CD4-positive, alpha-beta T cell treated with Interleukin-6 at 100 ng/mL for 8 hours (primary cell): ENCODE measurements at regions not wholly inside any gene's neighbourhood (a gene's known extent, or its start where the extent isn't known, plus 50 kb on each side); places are given as distances from the start of the nearest gene placed in this dataset.
A peak's percentile ranks its signal among the peaks of the same experiment; 100 is the strongest.

Experiments used
- DNase-seq: peaks from one replicate; pipeline ENCODE4 v3.0.0-alpha.2; 2020; ENCODE audit warnings: mixed read lengths, low spot score

- peak; percentile 82 for DNase-seq
Measured at GRCh38 chr6:26312501-26313397, 52.2 kb upstream of the BTN3A2 start.
